Erythroblast (primary cell): ENCODE measurements at regions not wholly inside any gene's neighbourhood (a gene's known extent, or its start where the extent isn't known, plus 50 kb on each side); places are given as distances from the start of the nearest gene placed in this dataset.

Experiments used
- DNase-seq, 2 experiments: peaks; one replicate each; lab custom pipeline; 2025; lab: John Stamatoyannopoulos, UW
- GATA1 ChIP-seq: IDR thresholded peaks from 2 replicates; pipeline ENCODE4 v1.6.1; 2011; ENCODE audit warnings: low read depth, mild to moderate bottlenecking, control low read depth, low read length, moderate library complexity
- POLR2A ChIP-seq: IDR thresholded peaks from 2 replicates; pipeline ENCODE4 v1.6.1; 2011; ENCODE audit warnings: mild to moderate bottlenecking, low read length

GRCh38 chr12:84277986-84278385, 634.6 kb downstream of the SLC6A15 start:
- TF ChIP-seq POLR2A (no peak), GATA1 (no peak)
- no peak for DNase-seq

- TF ChIP-seq POLR2A: no peak
- TF ChIP-seq GATA1: no peak
- no peak for DNase-seq
Observed at GRCh38 chr12:84276215-84276614, 636.4 kb downstream of the SLC6A15 start.

GRCh38 chr12:84272324-84272723, 640.3 kb downstream of the SLC6A15 start:
- TF ChIP-seq POLR2A: no peak
- no peak for TF ChIP-seq GATA1
- DNase-seq: no peak

- TF ChIP-seq POLR2A (no peak), GATA1 (no peak)
- no peak for DNase-seq
Observed at GRCh38 chr12:84270470-84271140, 642.0 kb downstream of the SLC6A15 start.

- DNase-seq: no peak
- TF ChIP-seq GATA1: no peak
- TF ChIP-seq POLR2A: no peak
Observed at GRCh38 chr12:84247931-84248330, 664.7 kb downstream of the SLC6A15 start.

- DNase-seq: no peak
- TF ChIP-seq POLR2A (no peak), GATA1 (no peak)
Observed at GRCh38 chr12:84243686-84244085, 668.9 kb downstream of the SLC6A15 start.

- DNase-seq: no peak
Observed at GRCh38 chr12:84222841-84223240, 689.8 kb downstream of the SLC6A15 start.

GRCh38 chr12:84218406-84218805, 694.2 kb downstream of the SLC6A15 start:
- no peak for TF ChIP-seq POLR2A
- TF ChIP-seq GATA1: no peak
- no peak for DNase-seq

More at GRCh38 chr12:84222841-84223240, 689.8 kb downstream of the SLC6A15 start:
- TF ChIP-seq POLR2A (no peak), GATA1 (no peak)

- TF ChIP-seq POLR2A (no peak), GATA1 (no peak)
- no peak for DNase-seq
Observed at GRCh38 chr12:84201976-84202375, 710.6 kb downstream of the SLC6A15 start.

- no peak for DNase-seq
- TF ChIP-seq GATA1 (no peak), POLR2A (no peak)
Observed at GRCh38 chr12:84198294-84198946, 714.2 kb downstream of the SLC6A15 start.

- TF ChIP-seq POLR2A (no peak), GATA1 (no peak)
- DNase-seq: no peak
Observed at GRCh38 chr12:84191779-84192178, 720.8 kb downstream of the SLC6A15 start.

- no peak for DNase-seq
- TF ChIP-seq GATA1: no peak
- TF ChIP-seq POLR2A: no peak
Observed at GRCh38 chr12:84186433-84186832, 726.2 kb downstream of the SLC6A15 start.

- TF ChIP-seq POLR2A: no peak
- TF ChIP-seq GATA1: no peak
- no peak for DNase-seq
Observed at GRCh38 chr12:84183576-84183975, 729.0 kb downstream of the SLC6A15 start.

- TF ChIP-seq GATA1: no peak
- TF ChIP-seq POLR2A: no peak
- no peak for DNase-seq
Observed at GRCh38 chr12:84174115-84174514, 738.5 kb downstream of the SLC6A15 start.
